Epithelial cell of esophagus (primary cell): ENCODE measurements at regions not wholly inside any gene's neighbourhood (a gene's known extent, or its start where the extent isn't known, plus 50 kb on each side); places are given as distances from the start of the nearest gene placed in this dataset.
A peak's percentile ranks its signal among the peaks of the same experiment; 100 is the strongest.

Experiments used
- DNase-seq: peaks from one replicate; pipeline ENCODE4 v3.0.0; 2010; ENCODE audit warnings: low read depth
- H3K4me3 ChIP-seq: 2 replicates; pipeline ENCODE4 v1.5.1; 2011; ENCODE audit warnings: mild to moderate bottlenecking, low read length, control low read depth
- CTCF ChIP-seq: IDR thresholded peaks from 2 replicates; pipeline ENCODE4 v1.5.1; 2011; ENCODE audit warnings: low read depth, mild to moderate bottlenecking, low read length, control low read depth, inconsistent platforms; ENCODE audit not compliant: insufficient read depth; ENCODE audit errors: missing control alignments

DNA sequence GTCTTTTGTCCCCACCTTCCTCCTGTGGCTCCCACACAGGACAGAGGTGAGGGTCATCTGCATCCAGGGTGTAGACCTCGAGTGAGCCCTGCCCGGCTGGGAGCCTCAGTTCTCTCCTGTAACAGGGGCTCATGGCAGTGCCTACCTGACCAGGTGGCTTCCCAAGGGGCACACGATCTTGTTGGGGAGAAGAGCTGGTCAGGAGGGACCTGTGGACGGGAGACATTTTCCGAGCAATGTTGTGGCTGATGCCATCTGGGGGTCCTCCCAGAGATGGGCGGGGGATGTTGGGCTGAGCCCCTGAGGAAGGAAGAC, 51.9 kb downstream of the CEBPB start:
- TF ChIP-seq CTCF = no peak
- DNase-seq = no peak
- H3K4me3 ChIP-seq = no peak overlapping the region

- H3K4me3 ChIP-seq = no peak overlapping the region
These were observed 52.4 kb downstream of the CEBPB start for GRCh38 chr20:50242863-50243609.

DNA sequence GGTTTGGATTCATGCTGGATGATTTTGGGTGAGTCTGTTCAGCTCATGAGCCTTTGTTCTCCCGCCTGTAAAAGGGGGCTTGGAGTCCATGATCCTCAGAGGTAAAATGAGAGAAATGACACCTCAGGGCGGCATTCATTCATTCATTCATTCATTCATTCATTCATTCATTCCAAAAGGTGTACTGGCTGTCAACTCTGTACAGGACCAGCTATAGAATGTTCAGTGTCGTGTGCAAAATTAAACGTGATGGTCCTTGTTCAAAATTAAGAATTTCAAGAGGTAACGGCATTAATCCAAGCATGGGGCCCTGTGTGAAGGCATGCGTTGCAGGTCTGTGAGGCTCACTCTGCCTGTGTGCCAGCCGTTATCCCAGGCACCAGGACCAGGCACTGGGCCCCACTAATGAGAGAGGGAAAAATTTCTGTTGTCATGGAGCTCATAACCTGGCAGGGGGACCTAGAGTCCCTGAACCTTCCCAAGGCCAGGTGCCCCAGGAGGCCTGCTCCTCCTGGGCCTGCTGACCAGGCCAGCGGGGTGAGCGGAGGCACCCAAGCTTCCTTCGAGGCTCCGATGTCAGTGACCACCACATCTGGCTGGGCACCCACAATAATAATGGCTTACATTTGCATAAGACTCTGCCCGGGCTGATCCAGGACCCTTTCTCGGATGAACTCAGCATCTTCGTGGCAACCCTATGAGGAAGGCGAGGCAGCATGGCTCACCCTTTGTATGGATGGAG, 53.2 kb downstream of the CEBPB start:
- H3K4me3 ChIP-seq = no peak overlapping the region
- DNase-seq = no peak
- no peak for TF ChIP-seq CTCF

More at GRCh38 chr20:50242863-50243609, 52.4 kb downstream of the CEBPB start:
- DNase-seq = peak; percentile 48
- no peak for TF ChIP-seq CTCF

DNA sequence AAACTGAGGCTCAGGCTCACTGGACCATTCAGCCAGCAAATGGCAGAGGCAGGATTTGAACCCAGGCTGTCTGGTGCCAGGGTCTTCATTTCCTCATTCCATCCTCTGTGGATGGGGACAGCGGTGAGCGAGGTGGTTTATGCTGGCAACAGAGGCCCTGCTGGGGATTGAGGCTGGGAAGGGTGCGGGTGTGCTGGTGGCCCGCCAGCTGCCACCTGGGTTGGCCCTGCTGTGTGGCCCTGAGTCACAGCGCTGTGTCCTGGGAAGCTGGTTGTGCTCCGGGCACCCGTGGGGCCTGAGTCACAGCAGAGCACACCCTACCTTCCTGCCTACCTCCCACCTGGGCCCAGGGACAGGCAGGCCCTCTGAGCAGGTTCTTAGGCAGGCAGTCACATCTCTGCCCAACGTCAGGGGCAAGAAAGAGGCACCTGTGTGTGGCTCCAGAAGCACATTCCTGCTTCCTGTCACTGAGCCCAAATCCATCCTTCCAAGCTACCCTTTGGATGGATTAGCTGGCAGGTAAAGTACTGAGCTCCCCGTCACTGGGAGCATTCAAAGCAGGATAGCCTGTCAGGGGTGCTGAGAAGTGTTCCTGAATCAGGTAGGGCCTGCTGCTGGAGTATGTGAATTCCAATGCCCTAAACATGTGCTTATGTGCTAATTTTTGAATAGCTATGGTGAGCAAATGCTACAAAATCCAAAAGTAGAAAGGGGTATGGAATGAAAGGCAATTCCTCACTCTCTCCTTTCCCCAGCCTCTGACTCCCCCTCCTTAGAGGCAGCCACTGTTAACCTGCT, 53.9 kb downstream of the CEBPB start:
- no peak for TF ChIP-seq CTCF
- peak; percentile 55 for DNase-seq
- H3K4me3 ChIP-seq = no peak overlapping the region

GRCh38 chr20:50245498-50246366, 55.1 kb downstream of the CEBPB start:
- DNase-seq = peak; percentile 51
- H3K4me3 ChIP-seq = no peak overlapping the region
- no peak for TF ChIP-seq CTCF
